ENCODE measurements at regions not wholly inside any gene's neighbourhood (a gene's known extent, or its start where the extent isn't known, plus 50 kb on each side); places are given as distances from the start of the nearest gene placed in this dataset.

DNA sequence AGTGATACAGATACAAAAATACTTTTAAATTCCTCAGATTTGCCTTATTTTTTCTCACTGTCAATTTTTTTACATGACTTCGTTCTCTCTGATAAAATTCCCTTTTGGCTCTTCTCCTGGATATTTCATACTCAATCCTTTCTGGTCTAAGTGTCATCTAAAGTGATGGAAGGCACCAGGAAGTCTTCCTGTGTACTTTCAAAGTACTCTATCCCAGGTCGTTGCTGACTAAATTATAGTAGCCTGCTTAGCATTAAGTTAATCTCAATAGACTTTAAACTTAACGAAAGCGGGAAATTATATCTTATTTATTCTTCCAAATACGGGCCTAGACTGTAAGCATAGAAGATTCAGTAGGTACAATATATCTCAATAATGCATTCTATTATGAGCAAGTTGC, 67.8 kb downstream of the CASP12 start:
- no peak for DNase-seq (ENCODE audit: extremely low read depth, low read depth)

DNA sequence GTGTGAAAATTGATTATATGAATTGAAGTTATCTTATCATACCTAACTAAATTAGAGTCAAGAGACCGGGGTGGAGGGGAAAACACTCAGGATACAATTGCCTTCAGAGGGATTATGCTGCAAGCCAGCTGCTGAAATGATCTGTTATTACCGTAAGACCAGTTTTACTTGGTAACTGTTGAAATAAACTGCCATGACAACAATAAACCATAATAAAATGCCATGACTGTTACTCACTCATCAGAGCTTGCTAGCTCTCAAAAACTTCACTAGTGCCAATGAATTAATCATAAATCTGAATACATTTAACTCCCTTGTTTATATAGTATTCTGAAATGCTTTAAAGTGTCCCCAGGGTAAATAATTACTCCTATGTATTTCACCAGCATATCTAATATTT, 68.2 kb downstream of the CASP12 start:
- DNase-seq (ENCODE audit: extremely low read depth, low read depth) = no peak

DNA sequence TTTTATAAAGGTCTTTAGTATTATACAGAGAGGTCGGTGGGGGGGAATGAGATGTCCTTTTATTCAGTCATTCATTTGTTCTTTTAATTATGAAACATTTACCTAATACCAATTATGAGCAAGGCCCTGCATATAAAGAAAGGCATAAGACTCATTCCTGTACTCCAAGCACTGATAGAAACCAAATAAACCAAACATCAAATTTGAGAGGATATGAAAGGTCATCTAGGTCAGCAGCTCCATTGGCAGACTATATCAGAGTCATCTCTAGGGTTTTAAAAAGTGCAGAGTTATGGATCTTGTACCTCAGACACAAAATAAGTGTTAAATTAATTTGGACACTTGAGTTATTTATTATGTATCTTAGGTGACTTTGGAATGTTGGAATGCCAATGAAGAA, 71.5 kb downstream of the CASP12 start:
- DNase-seq (ENCODE audit: extremely low read depth, low read depth) = no peak

DNA sequence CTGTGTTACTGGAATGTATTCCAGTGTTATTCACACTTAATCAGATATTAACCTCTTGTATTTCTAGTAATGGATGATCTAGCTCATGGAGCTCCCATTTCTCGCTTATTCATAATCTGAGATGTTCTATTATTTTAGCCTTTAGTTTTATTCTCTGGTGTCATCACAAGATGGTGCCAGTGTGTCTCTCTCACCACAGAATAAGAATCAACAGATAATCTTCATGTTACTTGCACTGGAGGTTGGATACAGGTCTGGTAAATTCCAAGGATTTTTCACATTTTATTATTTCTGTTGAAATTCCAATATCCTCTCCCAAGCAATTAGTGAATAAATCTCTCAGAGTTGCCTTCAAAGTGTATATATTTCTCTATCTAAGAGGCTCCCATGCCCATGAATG, 74.6 kb downstream of the CASP12 start:
- DNase-seq (ENCODE audit: extremely low read depth, low read depth) = no peak

DNA sequence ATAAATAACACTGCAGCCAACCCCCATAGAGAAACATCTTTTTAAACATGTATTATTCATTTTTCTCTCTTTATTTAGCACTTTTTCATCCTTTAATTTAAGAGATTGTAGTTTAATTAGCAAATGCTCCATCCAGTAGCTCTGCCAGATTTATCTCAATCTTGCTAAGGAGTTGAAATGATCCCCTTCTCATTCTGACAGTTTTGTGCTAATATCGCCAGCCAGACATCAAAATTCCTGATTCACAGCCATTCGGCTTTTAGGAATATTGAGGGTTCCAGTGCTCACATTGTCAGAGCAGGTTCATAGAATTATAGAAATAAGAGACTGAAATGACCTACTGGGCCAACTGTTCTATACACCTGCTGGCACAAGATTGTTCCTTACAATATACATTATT, 77.8 kb downstream of the CASP12 start:
- DNase-seq (ENCODE audit: extremely low read depth, low read depth) = no peak

DNA sequence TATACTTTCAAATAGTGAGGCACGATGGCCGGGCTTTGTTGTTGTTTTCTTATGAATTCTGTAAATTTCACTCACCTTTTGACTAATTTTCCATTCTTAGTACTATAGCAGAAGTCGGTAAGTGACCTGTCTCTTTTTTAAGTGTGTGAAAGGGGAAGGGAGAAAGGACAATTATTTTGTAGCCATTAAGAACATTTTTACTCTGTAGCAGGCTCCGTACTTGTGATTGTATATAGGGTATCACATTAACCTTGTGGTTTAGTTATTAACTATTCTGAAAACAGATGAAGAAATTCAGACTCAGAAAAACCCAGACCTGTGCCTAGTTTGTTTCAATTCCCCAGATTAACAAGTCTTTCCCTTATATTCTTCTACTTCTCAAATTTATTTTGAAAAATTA, 78.7 kb downstream of the CASP12 start:
- no peak for DNase-seq (ENCODE audit: extremely low read depth, low read depth)

DNA sequence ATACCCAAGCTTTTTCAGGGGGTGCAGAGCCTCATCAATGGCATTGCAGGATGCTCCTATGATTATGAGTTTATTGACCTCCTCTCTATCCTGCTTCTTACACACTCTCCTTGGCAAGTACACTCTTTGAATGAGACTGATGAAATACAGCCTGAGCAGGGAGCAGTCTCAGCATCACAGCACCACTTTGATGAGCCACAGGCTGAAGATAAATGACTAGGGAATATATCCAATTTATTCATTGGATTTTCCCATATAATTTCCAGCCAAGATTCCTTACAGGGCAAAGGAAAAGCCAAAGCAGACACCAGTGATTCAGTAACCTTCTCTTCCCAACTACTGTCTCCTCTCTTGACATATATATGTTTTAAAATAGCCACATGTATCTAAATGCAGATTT, 79.2 kb downstream of the CASP12 start:
- DNase-seq (ENCODE audit: extremely low read depth, low read depth) = no peak

DNA sequence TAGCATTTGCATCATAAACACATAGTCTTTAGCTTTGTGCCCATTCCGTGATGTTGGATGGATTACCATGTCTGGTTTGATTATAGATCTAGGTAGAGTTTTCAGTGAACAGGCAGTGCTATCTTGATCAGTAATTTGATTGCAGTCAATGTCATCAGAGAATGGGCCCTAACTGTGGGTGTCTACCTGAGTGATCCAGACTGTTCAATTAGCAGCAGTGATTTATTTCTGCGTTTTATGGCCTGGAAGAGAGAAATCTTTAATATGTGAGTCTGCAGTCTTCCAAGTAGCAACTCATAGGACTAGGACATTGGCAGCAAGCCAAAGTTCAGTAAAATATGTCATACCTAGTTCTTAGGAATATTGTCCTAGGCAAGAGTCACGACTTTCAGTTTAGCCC, 80.3 kb downstream of the CASP12 start:
- no peak for DNase-seq (ENCODE audit: extremely low read depth, low read depth)

DNA sequence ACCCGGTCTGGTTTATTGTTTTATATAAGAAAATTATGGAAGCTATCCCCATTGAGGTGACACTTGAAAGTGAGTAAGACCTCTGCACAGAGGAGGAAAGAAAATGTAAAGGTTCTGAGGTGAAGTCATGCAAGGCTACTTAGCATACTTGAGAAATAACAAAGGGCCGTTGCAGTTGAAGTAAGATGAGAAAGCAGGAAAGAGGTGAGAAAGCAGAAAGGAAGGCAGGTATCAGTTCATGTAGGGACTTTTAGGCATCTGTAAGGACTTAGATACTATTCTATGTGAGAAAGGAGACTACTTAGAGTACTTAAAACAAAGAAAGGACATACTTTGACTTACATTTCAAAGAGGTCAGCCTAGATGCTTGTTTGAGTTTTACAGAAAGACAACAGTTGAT, 84.7 kb downstream of the CASP12 start:
- DNase-seq (ENCODE audit: extremely low read depth, low read depth) = no peak

DNA sequence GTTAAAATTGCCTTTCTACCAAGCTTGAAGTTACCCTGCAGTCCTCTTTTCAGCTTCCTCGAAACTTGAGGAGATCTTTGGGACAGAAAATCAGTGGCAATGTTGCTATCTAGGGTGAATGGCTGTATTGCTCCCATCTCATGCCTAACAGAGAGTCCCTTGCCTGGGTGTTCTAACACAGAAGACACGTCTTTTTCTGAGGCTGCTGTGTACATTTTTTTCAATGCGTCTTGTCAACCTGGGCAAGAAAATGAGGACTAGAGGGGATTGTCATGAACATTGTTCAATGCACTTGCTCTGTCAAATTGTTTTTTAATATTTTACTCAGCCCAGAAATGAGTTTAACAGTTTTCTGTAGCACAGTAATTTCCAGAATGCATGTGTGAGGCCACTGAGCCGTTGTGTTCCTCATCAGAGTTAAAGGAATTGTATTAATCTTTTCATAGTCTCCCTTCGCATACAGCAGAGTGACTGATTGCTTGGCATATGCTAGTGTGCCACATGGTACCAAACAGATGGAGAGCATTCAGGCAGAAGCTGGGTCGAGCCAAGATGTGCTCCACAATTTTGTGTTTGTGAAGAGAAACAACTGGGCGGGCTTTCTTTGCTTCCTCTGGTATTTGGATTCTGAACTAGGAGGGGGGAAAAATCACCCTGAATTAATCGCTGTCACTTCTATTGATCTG, 86.0 kb downstream of the CASP12 start:
- DNase-seq (ENCODE audit: extremely low read depth, low read depth) = no peak

DNA sequence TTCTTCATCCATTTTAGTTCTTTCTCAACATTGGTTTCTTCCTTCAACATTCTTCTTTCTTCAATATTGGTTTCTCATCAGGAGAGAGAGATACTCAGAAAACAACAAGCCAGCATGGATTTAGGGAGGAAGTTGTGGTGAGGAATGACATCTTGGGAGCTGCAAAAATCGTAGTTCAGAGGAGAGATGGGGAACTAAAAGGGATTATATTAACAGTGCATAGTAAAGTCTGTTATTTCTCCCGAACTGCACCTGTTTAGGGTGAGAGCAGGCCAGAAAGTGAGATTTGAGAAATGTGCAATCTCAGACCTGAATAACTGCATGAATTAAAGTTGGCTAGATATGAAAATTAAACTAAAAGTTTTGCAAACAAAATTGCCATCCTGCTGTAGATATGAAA, 94.5 kb downstream of the CASP12 start:
- no peak for DNase-seq (ENCODE audit: extremely low read depth, low read depth)

DNA sequence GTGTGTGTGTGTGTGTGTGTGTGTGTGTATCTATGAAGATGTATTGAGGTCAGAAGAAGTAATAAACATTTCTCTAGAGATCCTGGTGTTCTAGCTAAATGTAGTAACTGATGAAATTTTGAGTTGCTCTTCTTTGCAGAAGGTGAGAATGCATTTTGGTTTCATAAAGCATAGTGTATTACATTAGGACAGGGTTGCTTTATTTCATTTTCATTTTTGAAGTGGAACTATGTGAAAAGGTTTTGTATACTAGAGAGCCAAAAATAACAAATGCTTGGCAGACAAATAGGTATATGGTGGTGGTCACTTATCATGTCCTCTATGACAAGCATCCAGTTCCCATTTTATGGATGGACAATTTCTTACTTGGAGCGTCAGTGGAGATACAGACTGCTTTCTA, 99.0 kb downstream of the CASP12 start:
- DNase-seq (ENCODE audit: extremely low read depth, low read depth) = no peak

DNA sequence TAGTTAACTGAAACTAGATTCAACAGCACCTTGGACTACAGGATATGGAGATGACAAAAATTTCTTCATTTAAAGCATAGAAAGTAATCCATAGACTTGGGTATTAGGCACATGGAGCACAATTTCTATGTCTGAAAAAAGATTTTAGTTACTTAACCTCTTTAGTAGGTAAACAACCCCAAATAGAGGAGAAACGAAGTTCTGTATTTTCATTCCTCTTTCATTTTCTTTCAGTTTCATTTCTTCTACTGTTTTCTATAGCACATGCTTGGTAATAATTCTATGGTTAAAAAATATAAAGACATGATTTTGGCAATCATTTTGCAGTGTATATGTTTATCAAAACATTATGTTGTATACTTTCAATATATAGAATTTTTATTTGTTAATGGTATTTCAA, 99.5 kb downstream of the CASP12 start:
- DNase-seq (ENCODE audit: extremely low read depth, low read depth) = no peak

DNA sequence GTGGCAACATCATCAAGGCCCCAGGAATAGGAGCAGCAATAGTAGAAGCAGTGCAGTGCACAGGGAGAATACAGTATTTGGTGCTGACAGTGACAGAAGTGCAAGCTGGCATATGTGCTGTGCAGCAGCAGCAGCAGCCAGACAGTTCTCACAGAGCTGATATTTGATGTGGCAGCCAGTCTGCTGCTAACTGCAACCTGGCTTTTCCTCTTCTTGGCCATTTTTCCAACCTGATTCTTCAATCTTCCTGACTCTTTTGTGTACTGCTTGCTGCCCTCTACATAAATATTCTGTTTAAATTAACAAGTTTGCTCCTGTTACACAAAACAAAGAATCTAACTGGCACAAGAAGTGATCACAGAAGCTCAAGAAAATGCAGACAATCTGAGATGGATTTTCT, 102.0 kb downstream of the CASP12 start:
- no peak for DNase-seq (ENCODE audit: extremely low read depth, low read depth)

DNA sequence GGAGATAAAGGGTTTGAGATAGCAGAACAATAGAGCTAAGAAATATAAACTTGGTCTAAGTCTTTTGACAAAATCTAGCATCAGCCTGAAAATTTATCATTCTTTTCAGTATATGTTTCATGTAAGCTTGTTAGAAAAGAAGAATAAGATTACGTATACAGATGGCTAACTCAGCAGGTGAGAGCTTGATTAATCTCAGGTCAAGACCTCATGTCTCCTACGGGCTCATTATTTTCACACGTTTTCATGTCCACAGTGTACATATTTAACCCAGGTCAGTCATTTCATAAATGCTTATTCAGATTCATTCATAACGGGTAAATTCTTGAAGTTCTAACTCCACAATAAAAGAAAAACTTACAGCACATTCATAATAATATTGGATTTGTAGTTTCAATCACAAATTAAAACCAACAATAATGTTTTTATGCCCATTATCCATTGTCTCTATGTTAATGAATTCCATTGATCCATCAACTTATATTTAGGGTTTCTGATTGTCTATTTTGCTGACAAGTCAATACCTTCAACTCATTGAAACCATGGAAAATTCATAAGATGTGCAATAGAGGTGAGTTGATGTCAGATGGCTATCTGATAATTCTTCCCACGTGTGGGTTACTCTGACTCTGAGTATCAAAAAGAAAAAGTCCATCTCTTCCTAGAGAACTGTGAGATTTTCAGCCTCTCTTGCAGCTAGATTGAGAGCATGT, 102.6 kb downstream of the CASP12 start:
- DNase-seq (ENCODE audit: extremely low read depth, low read depth) = no peak

DNA sequence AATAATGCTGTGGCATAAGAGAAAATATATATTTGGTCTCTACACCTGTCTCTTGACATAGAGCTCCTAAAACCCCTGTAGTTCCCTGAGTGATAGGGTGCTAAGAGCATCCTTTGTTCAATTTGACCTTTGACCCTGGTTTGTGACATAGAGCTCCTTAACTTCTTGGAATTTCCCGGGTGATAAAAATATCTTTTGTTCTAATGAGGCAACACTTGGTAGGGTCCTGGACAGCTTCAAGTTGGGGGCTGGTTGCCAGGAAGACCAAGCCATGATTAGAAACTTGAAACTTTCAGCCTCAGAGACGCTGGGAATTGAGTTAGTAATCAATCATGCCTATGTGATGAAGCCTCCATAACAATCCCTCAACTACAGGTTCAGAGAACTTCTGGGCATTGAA, 105.4 kb downstream of the CASP12 start:
- DNase-seq (ENCODE audit: extremely low read depth, low read depth) = no peak

DNA sequence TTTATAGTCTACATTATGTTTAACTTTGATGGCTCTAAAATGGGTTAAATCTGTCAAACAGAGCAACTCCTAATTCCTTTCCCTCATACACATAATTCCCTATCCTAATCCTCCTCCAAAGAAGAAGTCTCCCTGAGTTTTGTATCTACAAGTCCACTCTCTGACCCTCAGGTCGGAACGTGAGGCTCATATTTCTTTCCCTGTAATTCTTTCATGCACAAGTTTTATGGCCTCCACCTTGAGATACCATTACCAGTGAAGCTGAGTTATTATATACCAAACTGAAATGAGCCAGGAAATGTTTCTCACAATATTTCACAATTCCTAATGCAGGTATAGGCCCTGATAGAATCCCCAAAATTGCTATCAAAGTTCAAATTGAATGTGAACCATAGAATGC, 106.4 kb downstream of the CASP12 start:
- no peak for DNase-seq (ENCODE audit: extremely low read depth, low read depth)

DNA sequence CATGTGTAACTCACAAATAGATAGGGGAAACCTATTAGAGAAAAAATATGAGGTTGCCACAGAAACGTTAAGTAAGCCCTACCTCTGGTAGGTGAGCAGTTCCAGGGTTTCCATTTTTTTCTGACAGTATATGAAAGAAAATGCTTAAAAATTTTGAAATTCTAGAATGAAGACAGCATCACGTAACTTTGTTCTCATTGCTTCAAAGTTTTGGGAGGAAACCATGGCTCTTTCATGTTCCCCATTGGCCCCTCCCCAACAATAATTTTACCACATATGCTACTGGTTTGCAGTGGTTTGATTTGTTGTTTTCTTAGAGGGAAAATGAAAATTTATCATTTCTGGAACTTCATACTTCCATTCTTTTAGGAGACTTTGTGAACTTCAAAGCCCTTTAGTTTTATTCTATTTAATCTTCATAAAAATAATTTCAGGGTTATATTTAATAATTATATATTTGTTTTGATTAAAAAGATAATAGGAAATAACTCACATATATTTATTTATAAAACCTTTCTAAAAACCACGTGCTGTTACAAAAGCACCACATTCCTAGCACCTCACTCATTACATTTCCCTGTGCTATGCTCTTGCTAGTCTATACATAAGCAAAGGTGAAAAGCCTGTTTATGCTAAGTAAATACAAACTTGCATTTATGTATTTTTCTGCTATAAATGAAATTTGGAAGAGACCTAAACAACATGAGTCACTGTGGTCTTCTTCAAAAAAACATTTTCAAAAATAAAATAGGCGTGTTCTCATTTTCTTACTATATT, 113.4 kb downstream of the CASP12 start:
- DNase-seq (ENCODE audit: extremely low read depth, low read depth) = no peak

DNA sequence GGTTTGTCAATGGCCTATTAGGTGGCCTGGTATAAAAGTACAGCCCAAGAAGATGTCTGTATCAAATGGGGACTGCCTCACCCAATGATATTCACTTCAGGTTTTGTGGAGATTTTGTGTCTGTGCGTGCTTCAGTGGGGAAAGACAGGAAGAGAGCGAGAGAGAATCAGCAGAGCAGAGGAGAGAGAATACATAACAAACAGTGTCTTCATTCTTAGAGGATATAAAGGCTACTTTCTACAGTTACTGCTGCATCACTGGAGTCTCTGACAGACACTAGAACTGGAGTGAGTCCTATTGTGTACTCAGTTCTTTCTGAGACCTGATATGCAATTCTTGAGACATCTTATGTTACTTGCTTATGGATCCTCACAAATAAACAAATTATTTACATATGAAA, 115.0 kb downstream of the CASP12 start:
- no peak for DNase-seq (ENCODE audit: extremely low read depth, low read depth)

DNA sequence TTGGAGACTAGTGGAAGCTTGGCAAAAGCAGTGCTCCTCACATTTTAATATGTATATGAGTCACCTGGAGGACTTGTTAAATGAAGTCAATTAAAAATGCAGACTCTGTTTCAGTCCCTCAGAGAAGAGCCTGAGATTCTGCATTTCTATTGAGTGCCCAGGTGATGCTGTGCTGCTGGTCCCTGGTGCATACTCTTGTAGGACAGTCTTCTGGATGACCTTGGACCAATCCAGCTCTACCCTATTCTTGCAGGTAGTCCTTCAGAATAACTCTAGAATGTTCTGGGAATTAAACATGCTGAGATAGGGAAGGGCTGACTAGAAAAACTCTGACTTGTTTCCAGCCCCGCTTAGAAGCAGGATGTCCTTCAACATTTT, 115.9 kb downstream of the CASP12 start:
- no peak for DNase-seq (ENCODE audit: extremely low read depth, low read depth)

DNA sequence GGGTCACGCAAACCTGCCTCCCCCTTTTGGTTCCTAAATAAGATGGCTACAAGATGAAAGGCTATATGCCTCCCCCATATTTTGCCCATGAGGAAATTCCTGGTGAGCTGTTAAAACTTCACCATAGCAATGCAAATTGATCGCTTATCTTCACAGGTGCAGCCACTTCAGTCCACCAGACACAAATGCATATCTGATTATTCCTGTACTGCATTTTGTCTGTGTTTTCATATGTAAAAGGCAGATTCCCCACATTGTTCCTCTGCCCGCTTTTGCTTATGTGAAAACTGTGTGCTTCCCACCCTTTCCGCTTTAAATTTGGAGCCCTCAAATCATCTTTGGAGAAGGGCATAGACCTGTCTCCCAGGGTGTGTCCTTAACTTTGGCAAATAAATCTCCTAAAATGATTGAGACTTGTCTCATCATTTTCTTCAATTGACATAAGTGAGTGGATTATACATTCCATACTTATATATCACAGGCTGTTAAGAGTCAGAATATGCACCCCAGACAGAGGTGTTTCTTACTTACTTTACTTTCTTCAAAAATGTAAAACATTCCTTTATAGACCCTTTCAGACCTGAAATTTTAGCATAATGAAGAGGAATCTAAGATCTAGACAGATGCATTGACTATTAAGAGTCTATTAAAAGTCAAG, 116.4 kb downstream of the CASP12 start:
- DNase-seq (ENCODE audit: extremely low read depth, low read depth) = no peak

DNA sequence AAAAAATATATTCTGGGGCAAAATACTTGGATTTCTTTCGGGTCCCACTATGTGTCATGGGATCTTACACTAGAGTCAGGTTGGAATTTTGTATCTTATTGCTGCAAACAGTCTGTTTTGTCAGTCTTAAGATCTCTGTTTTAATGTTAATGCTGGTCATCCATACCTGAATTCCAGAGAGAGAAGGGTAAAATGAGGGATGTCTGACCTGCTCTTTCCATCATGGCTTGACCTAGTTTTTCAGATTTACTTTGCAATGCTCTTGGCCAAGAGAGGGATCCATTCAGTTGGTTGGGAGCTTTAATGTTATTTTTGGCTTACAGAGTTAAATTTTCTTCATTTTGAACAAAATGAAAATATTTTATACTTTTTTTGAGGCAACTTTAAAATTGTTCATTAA, 117.2 kb downstream of the CASP12 start:
- DNase-seq (ENCODE audit: extremely low read depth, low read depth) = no peak
